ENCODE measurements at regions not wholly inside any gene's neighbourhood (a gene's known extent, or its start where the extent isn't known, plus 50 kb on each side); places are given as distances from the start of the nearest gene placed in this dataset.

GRCh38 chr9:107737987-107738743 is 248.6 kb upstream of the KLF4 start:
- Mint-ChIP-seq H3K27me3 (no peaks in the 10 kb centered on the region), H3K27ac (no peak overlapping the region), H3K4me3 (no peak overlapping the region), H3K4me1 (no peaks in the 10 kb centered on the region), H3K36me3 (ENCODE audit: low read depth) (no peaks in the 10 kb centered on the region), H3K9me3 (no peaks in the 10 kb centered on the region)
- DNase-seq, result no peak
- intact Hi-C loops (cut with micrococcal nuclease), result no loop called here

- intact Hi-C loops (cut with micrococcal nuclease), result no loop called here
- Mint-ChIP-seq H3K27me3 (no peaks in the 10 kb centered on the region), H3K4me1 (no peaks in the 10 kb centered on the region), H3K9me3 (no peaks in the 10 kb centered on the region), H3K27ac (no peak overlapping the region), H3K36me3 (ENCODE audit: low read depth) (no peaks in the 10 kb centered on the region), H3K4me3 (no peak overlapping the region)
- DNase-seq, result no peak
These were observed 248.0 kb upstream of the KLF4 start for GRCh38 chr9:107737610-107737986.

GRCh38 chr9:107735821-107736220 is 246.3 kb upstream of the KLF4 start:
- DNase-seq, result no peak

GRCh38 chr9:107734256-107735013 is 244.9 kb upstream of the KLF4 start:
- H3K27me3 Mint-ChIP-seq, result no peaks in the 10 kb centered on the region
- H3K9me3 Mint-ChIP-seq, result no peaks in the 10 kb centered on the region
- intact Hi-C loops (cut with micrococcal nuclease), result no loop called here
- DNase-seq, result no peak
- H3K4me1 Mint-ChIP-seq, result no peaks in the 10 kb centered on the region
- no peak overlapping the region for H3K4me3 Mint-ChIP-seq
- H3K27ac Mint-ChIP-seq, result no peak overlapping the region
- H3K36me3 Mint-ChIP-seq (ENCODE audit: low read depth), result no peaks in the 10 kb centered on the region

More at GRCh38 chr9:107735821-107736220, 246.3 kb upstream of the KLF4 start:
- H3K4me1 Mint-ChIP-seq, result no peaks in the 10 kb centered on the region
- H3K27me3 Mint-ChIP-seq, result no peaks in the 10 kb centered on the region
- intact Hi-C loops (cut with micrococcal nuclease), result no loop called here
- no peaks in the 10 kb centered on the region for H3K9me3 Mint-ChIP-seq
- no peaks in the 10 kb centered on the region for H3K36me3 Mint-ChIP-seq (ENCODE audit: low read depth)
- no peak overlapping the region for H3K27ac Mint-ChIP-seq
- H3K4me3 Mint-ChIP-seq, result no peak overlapping the region

- H3K27ac Mint-ChIP-seq, result no peak overlapping the region
These were observed 243.9 kb upstream of the KLF4 start for GRCh38 chr9:107733523-107733894.

GRCh38 chr9:107732781-107733522 is 243.4 kb upstream of the KLF4 start:
- intact Hi-C loops (cut with micrococcal nuclease), result no loop called here
- Mint-ChIP-seq H3K27ac (no peak overlapping the region), H3K36me3 (ENCODE audit: low read depth) (no peaks in the 10 kb centered on the region), H3K27me3 (no peaks in the 10 kb centered on the region), H3K9me3 (no peaks in the 10 kb centered on the region), H3K4me3 (no peak overlapping the region), H3K4me1 (no peaks in the 10 kb centered on the region)
- no peak for DNase-seq

More at GRCh38 chr9:107733523-107733894, 243.9 kb upstream of the KLF4 start:
- H3K4me3 Mint-ChIP-seq, result no peak overlapping the region
- no peaks in the 10 kb centered on the region for H3K9me3 Mint-ChIP-seq
- H3K36me3 Mint-ChIP-seq (ENCODE audit: low read depth), result no peaks in the 10 kb centered on the region
- DNase-seq, result no peak
- H3K27me3 Mint-ChIP-seq, result no peaks in the 10 kb centered on the region
- H3K4me1 Mint-ChIP-seq, result no peaks in the 10 kb centered on the region
- intact Hi-C loops (cut with micrococcal nuclease), result no loop called here

GRCh38 chr9:107731115-107731762 is 241.7 kb upstream of the KLF4 start:
- no peak overlapping the region for H3K27ac Mint-ChIP-seq
- H3K4me3 Mint-ChIP-seq, result no peak overlapping the region
- H3K9me3 Mint-ChIP-seq, result no peaks in the 10 kb centered on the region
- no peaks in the 10 kb centered on the region for H3K27me3 Mint-ChIP-seq
- intact Hi-C loops (cut with micrococcal nuclease), result no loop called here
- no peak for DNase-seq
- H3K4me1 Mint-ChIP-seq, result no peaks in the 10 kb centered on the region
- no peaks in the 10 kb centered on the region for H3K36me3 Mint-ChIP-seq (ENCODE audit: low read depth)

- Mint-ChIP-seq H3K27me3 (no peaks in the 10 kb centered on the region), H3K4me3 (no peak overlapping the region), H3K27ac (no peak overlapping the region), H3K36me3 (ENCODE audit: low read depth) (no peaks in the 10 kb centered on the region), H3K4me1 (no peaks in the 10 kb centered on the region), H3K9me3 (no peaks in the 10 kb centered on the region)
- intact Hi-C loops (cut with micrococcal nuclease), result no loop called here
- no peak for DNase-seq
These were observed 241.1 kb upstream of the KLF4 start for GRCh38 chr9:107730666-107731065.

- H3K27ac Mint-ChIP-seq, result no peak overlapping the region
- no peaks in the 10 kb centered on the region for H3K4me1 Mint-ChIP-seq
- H3K27me3 Mint-ChIP-seq, result no peaks in the 10 kb centered on the region
- H3K4me3 Mint-ChIP-seq, result no peak overlapping the region
- intact Hi-C loops (cut with micrococcal nuclease), result no loop called here
- no peaks in the 10 kb centered on the region for H3K36me3 Mint-ChIP-seq (ENCODE audit: low read depth)
- no peak for DNase-seq
- H3K9me3 Mint-ChIP-seq, result peaks cover 6% of the 10 kb centered on the region
These were observed 237.7 kb upstream of the KLF4 start for GRCh38 chr9:107727086-107727780.

GRCh38 chr9:107723015-107723414 is 233.4 kb upstream of the KLF4 start:
- H3K9me3 Mint-ChIP-seq, result peaks cover 6% of the 10 kb centered on the region
- H3K4me1 Mint-ChIP-seq, result no peaks in the 10 kb centered on the region
- no peak overlapping the region for H3K4me3 Mint-ChIP-seq
- no peak overlapping the region for H3K27ac Mint-ChIP-seq
- no peak for DNase-seq
- H3K27me3 Mint-ChIP-seq, result no peaks in the 10 kb centered on the region
- no peaks in the 10 kb centered on the region for H3K36me3 Mint-ChIP-seq (ENCODE audit: low read depth)
- intact Hi-C loops (cut with micrococcal nuclease), result no loop called here

GRCh38 chr9:107721705-107722245 is 232.2 kb upstream of the KLF4 start:
- intact Hi-C loops (cut with micrococcal nuclease), result no loop called here
- no peak for DNase-seq
- Mint-ChIP-seq H3K27me3 (no peaks in the 10 kb centered on the region), H3K9me3 (peaks cover 6% of the 10 kb centered on the region), H3K4me3 (no peak overlapping the region), H3K27ac (no peak overlapping the region), H3K4me1 (no peaks in the 10 kb centered on the region), H3K36me3 (ENCODE audit: low read depth) (no peaks in the 10 kb centered on the region)

GRCh38 chr9:107720501-107720900 is 230.9 kb upstream of the KLF4 start:
- no peaks in the 10 kb centered on the region for H3K27me3 Mint-ChIP-seq
- no peak overlapping the region for H3K4me3 Mint-ChIP-seq
- no peaks in the 10 kb centered on the region for H3K36me3 Mint-ChIP-seq (ENCODE audit: low read depth)
- no peak for DNase-seq
- intact Hi-C loops (cut with micrococcal nuclease), result no loop called here
- H3K4me1 Mint-ChIP-seq, result no peaks in the 10 kb centered on the region
- H3K27ac Mint-ChIP-seq, result no peak overlapping the region
- peaks cover 6% of the 10 kb centered on the region for H3K9me3 Mint-ChIP-seq

All from activated CD4-positive, alpha-beta T cell treated with anti-CD3 and anti-CD28 coated beads, Interleukin-2, amount 10 ng/mL, durations not matched to agents 24 days and 14 days (primary cell).